ENCODE measurements at regions not wholly inside any gene's neighbourhood (a gene's known extent, or its start where the extent isn't known, plus 50 kb on each side); places are given as distances from the start of the nearest gene placed in this dataset.

- Histone ChIP-seq H3K9me2 (replicated peaks; ENCODE audit: insufficient read depth) (no peaks in the 10 kb centered on the region), H3K4me2 (no peak overlapping the region), H3K4me3 (no peak overlapping the region), H4K20me1 (ENCODE audit: insufficient read depth, poor library complexity, severe bottlenecking) (no peaks in the 10 kb centered on the region), H3K79me2 (no peaks in the 10 kb centered on the region), H3K27ac (no peak overlapping the region), H3K27me3 (no peaks in the 10 kb centered on the region), H2AFZ (no peak overlapping the region), H3K4me1 (ENCODE audit: insufficient read depth) (no peaks in the 10 kb centered on the region), H3K36me3 (replicated peaks; ENCODE audit: insufficient read depth, low read depth) (no peaks in the 10 kb centered on the region), H3K9me3 (ENCODE audit: low read depth) (no peaks in the 10 kb centered on the region)
- TF ChIP-seq EZH2phosphoT487 (IDR thresholded peaks at IDR 0.05; ENCODE audit: low read depth, severe bottlenecking, unreplicated experiment), result no peak
- no peak for TF ChIP-seq EZH2 (IDR thresholded peaks at IDR 0.05; ENCODE audit: borderline replicate concordance)
- TF ChIP-seq, protein P1, sequence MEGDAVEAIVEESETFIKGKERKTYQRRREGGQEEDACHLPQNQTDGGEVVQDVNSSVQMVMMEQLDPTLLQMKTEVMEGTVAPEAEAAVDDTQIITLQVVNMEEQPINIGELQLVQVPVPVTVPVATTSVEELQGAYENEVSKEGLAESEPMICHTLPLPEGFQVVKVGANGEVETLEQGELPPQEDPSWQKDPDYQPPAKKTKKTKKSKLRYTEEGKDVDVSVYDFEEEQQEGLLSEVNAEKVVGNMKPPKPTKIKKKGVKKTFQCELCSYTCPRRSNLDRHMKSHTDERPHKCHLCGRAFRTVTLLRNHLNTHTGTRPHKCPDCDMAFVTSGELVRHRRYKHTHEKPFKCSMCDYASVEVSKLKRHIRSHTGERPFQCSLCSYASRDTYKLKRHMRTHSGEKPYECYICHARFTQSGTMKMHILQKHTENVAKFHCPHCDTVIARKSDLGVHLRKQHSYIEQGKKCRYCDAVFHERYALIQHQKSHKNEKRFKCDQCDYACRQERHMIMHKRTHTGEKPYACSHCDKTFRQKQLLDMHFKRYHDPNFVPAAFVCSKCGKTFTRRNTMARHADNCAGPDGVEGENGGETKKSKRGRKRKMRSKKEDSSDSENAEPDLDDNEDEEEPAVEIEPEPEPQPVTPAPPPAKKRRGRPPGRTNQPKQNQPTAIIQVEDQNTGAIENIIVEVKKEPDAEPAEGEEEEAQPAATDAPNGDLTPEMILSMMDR (IDR thresholded peaks at IDR 0.05; ENCODE audit: poor library complexity), result no peak
- no peak for DNase-seq (ENCODE audit: low spot score)
- WGBS (ENCODE audit: low lambda C conversion rate, missing lambda C conversion rate), result 90% methylated on average over 9 of the region's 9 CpGs
Measured at GRCh38 chr12:5267603-5268423, 164.1 kb upstream of the NTF3 start.

DNA sequence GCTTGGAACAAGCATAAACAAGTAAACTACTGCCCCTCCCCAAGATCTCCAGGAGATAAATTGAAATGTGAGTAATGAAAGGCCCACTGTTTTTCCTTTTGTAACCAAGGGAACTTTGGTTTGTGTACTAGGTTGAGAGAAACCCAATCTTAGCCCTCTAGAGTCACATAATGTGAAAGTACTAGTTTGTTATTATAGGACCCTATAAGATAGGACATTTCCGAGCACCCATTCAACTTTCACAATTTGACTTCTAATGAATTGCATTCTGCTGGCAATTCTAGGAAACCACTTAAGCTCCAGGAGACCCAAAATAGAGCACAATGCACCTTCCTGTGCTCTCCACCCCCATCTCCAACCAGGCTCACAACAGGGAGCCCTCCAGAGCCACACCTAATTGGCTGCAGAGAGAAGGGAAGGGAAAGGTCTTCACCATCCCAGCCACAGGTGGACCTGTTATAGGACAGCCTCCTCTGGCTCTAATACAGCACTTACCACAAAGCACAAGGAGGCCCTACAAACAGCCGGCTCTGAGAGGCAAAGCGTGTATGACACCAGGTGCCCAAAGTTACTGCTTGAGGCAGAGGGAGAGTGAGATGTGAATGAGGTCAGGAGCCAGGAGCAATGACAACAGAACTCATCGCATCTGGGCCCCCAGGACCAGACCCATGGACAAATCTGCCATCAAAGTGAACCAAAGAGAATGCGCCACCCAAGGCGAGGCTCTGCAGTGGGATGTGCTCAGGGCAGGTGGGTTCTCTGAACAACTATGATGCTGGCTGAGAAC is 163.3 kb upstream of the NTF3 start:
- H3K27me3 ChIP-seq, result no peaks in the 10 kb centered on the region
- no peak for TF ChIP-seq EZH2phosphoT487 (IDR thresholded peaks at IDR 0.05; ENCODE audit: low read depth, severe bottlenecking, unreplicated experiment)
- no peak for TF ChIP-seq EZH2 (IDR thresholded peaks at IDR 0.05; ENCODE audit: borderline replicate concordance)
- TF ChIP-seq, protein P1 (IDR thresholded peaks at IDR 0.05; ENCODE audit: poor library complexity), result no peak
- 91% methylated on average over 6 of the region's 6 CpGs for whole genome bisulfite sequencing (ENCODE audit: low lambda C conversion rate, missing lambda C conversion rate)
- H3K27ac ChIP-seq, result no peak overlapping the region
- H3K9me2 ChIP-seq (replicated peaks; ENCODE audit: insufficient read depth), result no peaks in the 10 kb centered on the region
- H4K20me1 ChIP-seq (ENCODE audit: insufficient read depth, poor library complexity, severe bottlenecking), result no peaks in the 10 kb centered on the region
- no peaks in the 10 kb centered on the region for H3K36me3 ChIP-seq (replicated peaks; ENCODE audit: insufficient read depth, low read depth)
- H3K9me3 ChIP-seq (ENCODE audit: low read depth), result no peaks in the 10 kb centered on the region
- H3K79me2 ChIP-seq, result no peaks in the 10 kb centered on the region
- H3K4me1 ChIP-seq (ENCODE audit: insufficient read depth), result no peaks in the 10 kb centered on the region
- no peak overlapping the region for H2AFZ ChIP-seq
- DNase-seq (ENCODE audit: low spot score), result no peak
- no peak overlapping the region for H3K4me3 ChIP-seq
- no peak overlapping the region for H3K4me2 ChIP-seq

GRCh38 chr12:5269846-5270245 is 162.1 kb upstream of the NTF3 start:
- Histone ChIP-seq H3K4me2 (no peak overlapping the region), H3K36me3 (replicated peaks; ENCODE audit: insufficient read depth, low read depth) (no peaks in the 10 kb centered on the region), H3K4me3 (no peak overlapping the region), H3K27ac (no peak overlapping the region), H2AFZ (no peak overlapping the region), H3K4me1 (ENCODE audit: insufficient read depth) (no peaks in the 10 kb centered on the region), H4K20me1 (ENCODE audit: insufficient read depth, poor library complexity, severe bottlenecking) (no peaks in the 10 kb centered on the region), H3K27me3 (no peaks in the 10 kb centered on the region), H3K79me2 (no peaks in the 10 kb centered on the region), H3K9me2 (replicated peaks; ENCODE audit: insufficient read depth) (no peaks in the 10 kb centered on the region), H3K9me3 (ENCODE audit: low read depth) (no peaks in the 10 kb centered on the region)
- no peak for DNase-seq (ENCODE audit: low spot score)
- WGBS (ENCODE audit: low lambda C conversion rate, missing lambda C conversion rate), result 89% methylated on average over 3 of the region's 3 CpGs
- TF ChIP-seq EZH2 (IDR thresholded peaks at IDR 0.05; ENCODE audit: borderline replicate concordance), result no peak
- TF ChIP-seq, protein P1 (IDR thresholded peaks at IDR 0.05; ENCODE audit: poor library complexity), result no peak
- TF ChIP-seq EZH2phosphoT487 (IDR thresholded peaks at IDR 0.05; ENCODE audit: low read depth, severe bottlenecking, unreplicated experiment), result no peak
